T-cell (primary cell): ENCODE measurements at regions not wholly inside any gene's neighbourhood (a gene's known extent, or its start where the extent isn't known, plus 50 kb on each side); places are given as distances from the start of the nearest gene placed in this dataset.

ENCODE experiments used
- ATAC-seq, 4 experiments: fragments of 200-7000 bp in 3 of 4; fragments of 150-1000 bp in 1 of 4; cut with Tn5 transposase; replicated peaks in 1 of 4; 1 replicate in 3 of 4; 2 replicates in 1 of 4; pipeline ENCODE4 v1.10.0; 2021; ENCODE audit warnings: moderate library complexity in 3 of 4, mild to moderate bottlenecking in 2 of 4, moderate number of reproducible peaks in 1 of 4
- CTCF ChIA-PET, 2 donors: fragments of 300-600 bp; sonication (Branson Sonifier 250); formaldehyde crosslinking; loops; one replicate each; lab custom pipeline; 2022; ENCODE audit warnings: antibody characterized with exemption in 2 of 2; lab: Charles Lee
- POLR2A ChIA-PET, 2 donors: fragments of 300-600 bp; sonication (Branson Sonifier 250); formaldehyde crosslinking; loops; one replicate each; lab custom pipeline; 2022; ENCODE audit warnings: antibody characterized with exemption in 2 of 2; lab: Charles Lee
- DNase-seq, 35 experiments: peaks; one replicate each; pipeline versions ENCODE4 v3.0.0 to v3.0.0-alpha.2; 2013 to 2023
- H3K27ac ChIP-seq: one replicate; pipeline ENCODE4 v1.5.1; 2013; ENCODE audit warnings: low read length
- H3K27me3 ChIP-seq, 2 experiments: replicated peaks in 1 of 2; 1 replicate in 1 of 2; 2 replicates in 1 of 2; pipeline versions ENCODE4 v1.6.1 to v1.7.0; 2013; ENCODE audit warnings: low read length in 1 of 2, mixed read lengths in 1 of 2; ENCODE audit not compliant: control insufficient read depth in 2 of 2, insufficient read depth in 2 of 2; ENCODE audit errors: extremely low read depth in 1 of 2
- H3K36me3 ChIP-seq, 2 donors: 1 replicate in 1 of 2; 2 replicates in 1 of 2; pipeline versions ENCODE4 v1.6.1 to v1.7.0; 2013; ENCODE audit warnings: low read length in 1 of 2; ENCODE audit not compliant: control insufficient read depth in 2 of 2, insufficient read depth in 1 of 2; ENCODE audit errors: extremely low read depth in 1 of 2
- H3K4me1 ChIP-seq, 2 experiments: 1 replicate in 1 of 2; 2 replicates in 1 of 2; pipeline versions ENCODE4 v1.6.1 to v1.7.0; 2013; ENCODE audit warnings: low read length in 2 of 2, mixed read lengths in 1 of 2; ENCODE audit not compliant: insufficient read depth in 2 of 2, control insufficient read depth in 1 of 2; ENCODE audit errors: extremely low read depth in 1 of 2
- H3K4me3 ChIP-seq, 2 donors: 1 replicate in 1 of 2; 2 replicates in 1 of 2; pipeline versions ENCODE4 v1.5.1 to v1.7.0; 2013; ENCODE audit warnings: mild to moderate bottlenecking in 2 of 2, low read length in 1 of 2, moderate library complexity in 1 of 2; ENCODE audit not compliant: control insufficient read depth in 1 of 2; ENCODE audit errors: extremely low read depth in 1 of 2
- H3K9me3 ChIP-seq: 2 replicates; pipeline ENCODE4 v1.7.0; 2013
- H3K27ac Mint-ChIP-seq, 2 donors: one replicate each; pipeline ENCODE4 v1.8.0; 2020 to 2021; ENCODE audit warnings: mild to moderate bottlenecking in 2 of 2, mixed read lengths in 2 of 2
- H3K27me3 Mint-ChIP-seq, 2 donors: one replicate each; pipeline ENCODE4 v1.8.0; 2021 to 2022; ENCODE audit warnings: mixed read lengths in 2 of 2
- H3K36me3 Mint-ChIP-seq: one replicate; pipeline ENCODE4 v1.8.0; 2021; ENCODE audit warnings: mixed read lengths
- H3K4me1 Mint-ChIP-seq, 3 donors: one replicate each; pipeline ENCODE4 v1.8.0; 2020 to 2022; ENCODE audit warnings: mixed read lengths in 3 of 3, mild to moderate bottlenecking in 1 of 3
- H3K4me3 Mint-ChIP-seq, 3 donors: one replicate each; pipeline ENCODE4 v1.8.0; 2020 to 2022; ENCODE audit warnings: mild to moderate bottlenecking in 3 of 3, mixed read lengths in 3 of 3, moderate library complexity in 3 of 3
- H3K9me3 Mint-ChIP-seq, 3 donors: one replicate each; pipeline ENCODE4 v1.8.0; 2020 to 2022; ENCODE audit warnings: mixed read lengths in 3 of 3
- WGBS: methylation state at CpG from one replicate; pipeline ENCODE4 v1.1.5; 2013; ENCODE audit warnings: missing lambda C conversion rate; ENCODE audit not compliant: insufficient coverage; 5-methylcytosine and 5-hydroxymethylcytosine counted together

- no peak overlapping the region for H3K4me3 Mint-ChIP-seq
- no peak for DNase-seq
- no peaks in the 10 kb centered on the region for H3K4me1 ChIP-seq
- H3K9me3 Mint-ChIP-seq = peaks cover 0 to 4% (median 0%) of the 10 kb centered on the region in 3 donors
- 85% methylated on average over 5 of the region's 7 CpGs for WGBS
- H3K9me3 ChIP-seq = no peaks in the 10 kb centered on the region
- no peak for ATAC-seq
- H3K4me3 ChIP-seq = no peak overlapping the region
- H3K27ac Mint-ChIP-seq = no peak overlapping the region
- POLR2A ChIA-PET = no interaction called here
- H3K36me3 Mint-ChIP-seq = no peaks in the 10 kb centered on the region
- H3K27ac ChIP-seq = no peak overlapping the region
- no peaks in the 10 kb centered on the region for H3K36me3 ChIP-seq
- H3K4me1 Mint-ChIP-seq = peaks cover 0 to 6% (median 5%) of the 10 kb centered on the region in 3 donors
- CTCF ChIA-PET = no interaction called here
- H3K27me3 ChIP-seq = no peaks in the 10 kb centered on the region
- H3K27me3 Mint-ChIP-seq = no peaks in the 10 kb centered on the region
These were observed 136.9 kb downstream of the CD83 start for GRCh38 chr6:14254505-14254904.

- ChIA-PET CTCF (no interaction called here), POLR2A (no interaction called here)
- Mint-ChIP-seq H3K4me1 (peaks cover 0 to 6% (median 5%) of the 10 kb centered on the region in 3 donors), H3K9me3 (peaks cover 2 to 4% (median 3%) of the 10 kb centered on the region in 3 donors), H3K36me3 (peaks cover 9% of the 10 kb centered on the region), H3K4me3 (no peak overlapping the region), H3K27ac (no peak overlapping the region), H3K27me3 (no peaks in the 10 kb centered on the region)
- no peaks in the 10 kb centered on the region for H3K9me3 ChIP-seq
- H3K27ac ChIP-seq = no peak overlapping the region
- H3K36me3 ChIP-seq = no peaks in the 10 kb centered on the region
- H3K4me1 ChIP-seq = no peaks in the 10 kb centered on the region
- 93% methylated on average over 3 of the region's 6 CpGs for WGBS
- ATAC-seq = no peak
- H3K4me3 ChIP-seq = no peak overlapping the region
- no peaks in the 10 kb centered on the region for H3K27me3 ChIP-seq
- DNase-seq = no peak
These were observed 138.3 kb downstream of the CD83 start for GRCh38 chr6:14255916-14256315.

- ChIA-PET CTCF (no interaction called here), POLR2A (no interaction called here)
- no CpG with 5 or more reads among the region's 2 CpGs for WGBS
- Histone ChIP-seq H3K9me3 (no peaks in the 10 kb centered on the region), H3K27ac (no peak overlapping the region), H3K27me3 (no peaks in the 10 kb centered on the region), H3K4me1 (no peaks in the 10 kb centered on the region), H3K36me3 (no peaks in the 10 kb centered on the region), H3K4me3 (no peak overlapping the region)
- no peak overlapping the region for H3K27ac Mint-ChIP-seq
- H3K27me3 Mint-ChIP-seq = no peaks in the 10 kb centered on the region
- H3K36me3 Mint-ChIP-seq = peaks cover 9% of the 10 kb centered on the region
- no peak for ATAC-seq
- H3K9me3 Mint-ChIP-seq = peaks cover 0 to 7% (median 5%) of the 10 kb centered on the region in 3 donors
- no peak overlapping the region for H3K4me3 Mint-ChIP-seq
- peaks cover 0 to 6% (median 5%) of the 10 kb centered on the region in 3 donors for H3K4me1 Mint-ChIP-seq
- no peak for DNase-seq
These were observed 140.5 kb downstream of the CD83 start for GRCh38 chr6:14258117-14258516.

- H3K27ac Mint-ChIP-seq = no peak overlapping the region
These were observed 141.4 kb downstream of the CD83 start for GRCh38 chr6:14258695-14259593.

GRCh38 chr6:14259594-14260152, 142.1 kb downstream of the CD83 start:
- Histone ChIP-seq H3K27ac (no peak overlapping the region), H3K9me3 (no peaks in the 10 kb centered on the region), H3K4me1 (no peaks in the 10 kb centered on the region), H3K4me3 (no peak overlapping the region), H3K36me3 (no peaks in the 10 kb centered on the region), H3K27me3 (no peaks in the 10 kb centered on the region)
- ATAC-seq (no peak), DNase-seq (no peak)
- WGBS = 87% methylated on average over 5 of the region's 8 CpGs
- Mint-ChIP-seq H3K9me3 (peaks cover 4 to 17% (median 11%) of the 10 kb centered on the region in 3 donors), H3K27me3 (no peaks in the 10 kb centered on the region), H3K36me3 (peaks cover 9% of the 10 kb centered on the region), H3K27ac (no peak overlapping the region), H3K4me3 (no peak overlapping the region), H3K4me1 (peaks cover 0 to 2% (median 0%) of the 10 kb centered on the region in 3 donors)
- POLR2A ChIA-PET = no interaction called here
- CTCF ChIA-PET = interaction anchor here in 1 of 2 donors (0.7 kb wide), 1 partner anchor 360 kb away, joined by 3 read pairs; no protein-coding TSS in a partner anchor

More at GRCh38 chr6:14258695-14259593, 141.4 kb downstream of the CD83 start:
- peaks cover 0 to 6% (median 5%) of the 10 kb centered on the region in 3 donors for H3K4me1 Mint-ChIP-seq
- DNase-seq (no peak), ATAC-seq (no peak)
- peaks cover 0 to 11% (median 8%) of the 10 kb centered on the region in 3 donors for H3K9me3 Mint-ChIP-seq
- H3K4me3 ChIP-seq = no peak overlapping the region
- no peaks in the 10 kb centered on the region for H3K9me3 ChIP-seq
- H3K4me1 ChIP-seq = no peaks in the 10 kb centered on the region
- CTCF ChIA-PET = interaction anchor here in 1 of 2 donors (0.7 kb wide), 1 partner anchor 361 kb away, joined by 3 read pairs; no protein-coding TSS in a partner anchor
- no peaks in the 10 kb centered on the region for H3K27me3 ChIP-seq
- no peak overlapping the region for H3K4me3 Mint-ChIP-seq
- H3K36me3 Mint-ChIP-seq = peaks cover 9% of the 10 kb centered on the region
- H3K36me3 ChIP-seq = no peaks in the 10 kb centered on the region
- WGBS = 89% methylated on average over 9 of the region's 12 CpGs
- no peak overlapping the region for H3K27ac ChIP-seq
- POLR2A ChIA-PET = no interaction called here
- no peaks in the 10 kb centered on the region for H3K27me3 Mint-ChIP-seq

GRCh38 chr6:14260839-14261238, 143.3 kb downstream of the CD83 start:
- DNase-seq (no peak), ATAC-seq (no peak)
- H3K36me3 Mint-ChIP-seq = peaks cover 9% of the 10 kb centered on the region
- H3K9me3 Mint-ChIP-seq = peaks cover 4 to 17% (median 11%) of the 10 kb centered on the region in 3 donors
- CTCF ChIA-PET = interaction anchor here in 1 of 2 donors (1.2 kb wide), 1 partner anchor 1363 kb away, joined by 4 read pairs; no protein-coding TSS in a partner anchor
- POLR2A ChIA-PET = no interaction called here
- no peaks in the 10 kb centered on the region for H3K9me3 ChIP-seq
- H3K27ac Mint-ChIP-seq = no peak overlapping the region
- no peak overlapping the region for H3K4me3 ChIP-seq
- H3K36me3 ChIP-seq = no peaks in the 10 kb centered on the region
- H3K27me3 Mint-ChIP-seq = no peaks in the 10 kb centered on the region
- H3K4me3 Mint-ChIP-seq = no peak overlapping the region
- WGBS = no CpG with 5 or more reads among the region's 1 CpG
- no peaks in the 10 kb centered on the region for H3K27me3 ChIP-seq
- H3K4me1 Mint-ChIP-seq = peaks cover 0 to 8% (median 7%) of the 10 kb centered on the region in 3 donors
- no peak overlapping the region for H3K27ac ChIP-seq
- H3K4me1 ChIP-seq = no peaks in the 10 kb centered on the region
